ENCODE measurements at regions not wholly inside any gene's neighbourhood (a gene's known extent, or its start where the extent isn't known, plus 50 kb on each side); places are given as distances from the start of the nearest gene placed in this dataset.

- no peak for TF ChIP-seq POLR2A (IDR thresholded peaks at IDR 0.05; ENCODE audit: low read depth, low read length)
- TF ChIP-seq POLR2AphosphoS5 (IDR thresholded peaks at IDR 0.05; ENCODE audit: low read depth, low read length) = no peak
These were observed 622.4 kb downstream of the CHSY3 start for GRCh38 chr5:130526708-130527107.
